ENCODE measurements at regions not wholly inside any gene's neighbourhood (a gene's known extent, or its start where the extent isn't known, plus 50 kb on each side); places are given as distances from the start of the nearest gene placed in this dataset.
A peak's percentile ranks its signal among the peaks of the same experiment; 100 is the strongest.

DNA sequence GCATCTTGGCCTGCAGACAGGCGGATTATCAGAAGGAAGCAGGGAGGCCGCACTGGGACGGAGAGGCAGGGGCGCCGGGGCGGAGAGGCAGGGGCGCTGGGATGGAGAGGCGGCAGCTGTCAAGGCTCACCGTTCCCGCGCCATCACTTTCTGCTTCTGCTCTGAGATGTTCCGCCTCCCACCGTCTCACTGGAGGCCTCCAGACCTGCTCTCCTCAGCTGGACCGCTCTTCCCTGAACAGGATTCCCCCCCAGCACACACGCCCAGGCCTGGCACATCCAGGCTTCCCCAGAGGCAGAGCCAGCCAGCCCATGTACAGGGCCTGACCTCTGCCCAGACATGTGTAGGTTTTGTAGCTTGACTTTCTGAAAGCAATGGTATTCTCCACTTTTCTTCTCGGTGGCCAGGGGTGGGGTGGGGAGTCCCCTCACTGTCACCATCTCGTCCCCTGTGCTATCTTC, 84.1 kb downstream of the RIPK4 start:
- Histone ChIP-seq H3K27me3 (no peaks in the 10 kb centered on the region), H3K36me3 (no peaks in the 10 kb centered on the region), H3K4me1 (no peaks in the 10 kb centered on the region), H3K9me3 (no peaks in the 10 kb centered on the region), H3K4me3 (ENCODE audit: low read depth, low read length) (no peak overlapping the region)
- TF ChIP-seq, protein P1, sequence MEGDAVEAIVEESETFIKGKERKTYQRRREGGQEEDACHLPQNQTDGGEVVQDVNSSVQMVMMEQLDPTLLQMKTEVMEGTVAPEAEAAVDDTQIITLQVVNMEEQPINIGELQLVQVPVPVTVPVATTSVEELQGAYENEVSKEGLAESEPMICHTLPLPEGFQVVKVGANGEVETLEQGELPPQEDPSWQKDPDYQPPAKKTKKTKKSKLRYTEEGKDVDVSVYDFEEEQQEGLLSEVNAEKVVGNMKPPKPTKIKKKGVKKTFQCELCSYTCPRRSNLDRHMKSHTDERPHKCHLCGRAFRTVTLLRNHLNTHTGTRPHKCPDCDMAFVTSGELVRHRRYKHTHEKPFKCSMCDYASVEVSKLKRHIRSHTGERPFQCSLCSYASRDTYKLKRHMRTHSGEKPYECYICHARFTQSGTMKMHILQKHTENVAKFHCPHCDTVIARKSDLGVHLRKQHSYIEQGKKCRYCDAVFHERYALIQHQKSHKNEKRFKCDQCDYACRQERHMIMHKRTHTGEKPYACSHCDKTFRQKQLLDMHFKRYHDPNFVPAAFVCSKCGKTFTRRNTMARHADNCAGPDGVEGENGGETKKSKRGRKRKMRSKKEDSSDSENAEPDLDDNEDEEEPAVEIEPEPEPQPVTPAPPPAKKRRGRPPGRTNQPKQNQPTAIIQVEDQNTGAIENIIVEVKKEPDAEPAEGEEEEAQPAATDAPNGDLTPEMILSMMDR (IDR thresholded peaks at IDR 0.05; ENCODE audit: low read depth, low read length) = no peak
- no peak for DNase-seq

- no peaks in the 10 kb centered on the region for H3K27me3 ChIP-seq
- TF ChIP-seq, protein P1 (IDR thresholded peaks at IDR 0.05; ENCODE audit: low read depth, low read length) = no peak
- no peaks in the 10 kb centered on the region for H3K4me1 ChIP-seq
- no peaks in the 10 kb centered on the region for H3K36me3 ChIP-seq
- no peak overlapping the region for H3K4me3 ChIP-seq (ENCODE audit: low read depth, low read length)
- DNase-seq = no peak
- no peaks in the 10 kb centered on the region for H3K9me3 ChIP-seq
These were observed 84.7 kb downstream of the RIPK4 start for GRCh38 chr21:41681939-41682718.

- no peaks in the 10 kb centered on the region for H3K36me3 ChIP-seq
- H3K27me3 ChIP-seq = no peaks in the 10 kb centered on the region
- no peak overlapping the region for H3K4me3 ChIP-seq (ENCODE audit: low read depth, low read length)
- DNase-seq = no peak
- TF ChIP-seq, protein P1 (IDR thresholded peaks at IDR 0.05; ENCODE audit: low read depth, low read length) = no peak
- H3K9me3 ChIP-seq = no peaks in the 10 kb centered on the region
- no peaks in the 10 kb centered on the region for H3K4me1 ChIP-seq
These were observed 85.5 kb downstream of the RIPK4 start for GRCh38 chr21:41681348-41681801.

DNA sequence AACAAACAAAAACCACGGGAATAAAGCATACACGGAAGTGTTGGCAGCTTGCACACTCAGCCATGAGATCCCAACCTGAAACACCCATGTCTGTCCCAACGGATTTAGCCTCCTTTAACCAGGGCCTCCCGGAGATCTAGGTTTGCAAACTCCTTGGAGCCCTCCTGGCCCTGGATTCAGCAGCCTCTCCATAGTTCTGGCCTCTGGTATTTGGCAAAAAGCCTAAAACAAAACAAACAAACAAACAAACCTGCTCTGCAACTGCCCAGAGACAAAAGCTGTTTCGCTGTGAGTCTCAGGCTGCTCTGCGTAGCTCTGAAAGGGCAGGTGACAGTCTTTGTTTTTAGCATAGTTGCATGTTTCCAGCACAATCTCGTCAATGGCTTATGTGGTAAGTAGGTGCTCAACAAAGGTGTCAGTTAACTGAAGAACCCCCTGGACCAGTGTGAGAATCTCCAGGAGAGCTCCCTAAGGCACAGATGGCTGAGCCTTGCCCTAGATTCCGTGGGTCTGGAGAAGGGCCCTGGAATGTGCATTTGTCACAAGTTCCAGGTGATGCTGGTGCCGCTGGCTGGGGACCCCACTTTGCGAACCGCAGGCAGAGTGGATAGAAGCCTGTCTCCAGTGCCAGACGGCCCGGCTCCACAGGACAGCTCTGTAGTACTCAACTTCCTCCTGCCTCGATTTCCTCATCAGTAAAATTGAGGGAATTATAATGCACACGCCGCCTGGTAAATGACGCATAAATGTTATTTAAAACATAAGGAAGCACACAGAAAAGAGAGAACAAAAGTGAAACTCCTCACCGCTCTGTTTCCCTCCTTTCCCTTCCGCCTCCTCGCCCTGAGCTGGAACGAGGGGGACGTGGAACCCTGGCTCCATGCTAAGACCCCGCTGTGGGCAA, 86.2 kb downstream of the RIPK4 start:
- TF ChIP-seq, protein P1 (IDR thresholded peaks at IDR 0.05; ENCODE audit: low read depth, low read length) = no peak
- Histone ChIP-seq H3K9me3 (no peaks in the 10 kb centered on the region), H3K4me1 (no peaks in the 10 kb centered on the region), H3K4me3 (ENCODE audit: low read depth, low read length) (no peak overlapping the region), H3K36me3 (no peaks in the 10 kb centered on the region), H3K27me3 (no peaks in the 10 kb centered on the region)
- no peak for DNase-seq

DNA sequence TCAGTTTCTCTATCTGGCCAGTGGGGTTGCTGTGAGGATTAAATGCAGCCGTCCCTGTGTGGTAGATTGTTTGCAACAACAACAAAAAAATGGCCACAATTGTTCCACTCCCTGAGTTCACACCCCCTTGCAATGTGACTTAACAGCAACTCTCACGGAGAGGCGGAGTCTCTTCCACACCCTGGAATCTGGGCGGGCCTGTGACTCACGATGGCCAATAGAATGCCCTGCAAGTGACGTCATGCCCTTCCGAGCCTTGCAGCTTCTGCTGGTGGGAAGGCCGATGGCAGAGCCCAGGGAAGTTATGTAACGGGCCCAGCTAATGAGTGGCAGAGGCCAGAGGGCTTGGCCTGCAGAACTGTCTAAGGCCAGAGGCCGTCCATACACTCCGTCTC, 87.9 kb downstream of the RIPK4 start:
- Histone ChIP-seq H3K27me3 (no peaks in the 10 kb centered on the region), H3K36me3 (no peaks in the 10 kb centered on the region), H3K4me3 (ENCODE audit: low read depth, low read length) (no peak overlapping the region), H3K4me1 (no peaks in the 10 kb centered on the region), H3K9me3 (no peaks in the 10 kb centered on the region)
- TF ChIP-seq, protein P1 (IDR thresholded peaks at IDR 0.05; ENCODE audit: low read depth, low read length) = no peak
- DNase-seq = peak; percentile 75
